CD8-positive, alpha-beta memory T cell (primary cell): ENCODE measurements at regions not wholly inside any gene's neighbourhood (a gene's known extent, or its start where the extent isn't known, plus 50 kb on each side); places are given as distances from the start of the nearest gene placed in this dataset.
"Not testable (repeated sequence)": the region's sequence is repeated elsewhere in the genome, so short reads cannot be mapped to it uniquely, and the experiment has no call there.

Experiments
- CTCF ChIA-PET: fragments of 350-600 bp; sonication (Branson Sonifier 250); formaldehyde crosslinking; loops from one replicate; lab custom pipeline; 2021; ENCODE audit warnings: antibody characterized with exemption; lab: Charles Lee
- POLR2A ChIA-PET: fragments of 350-600 bp; sonication (Branson Sonifier 250); formaldehyde crosslinking; loops from one replicate; lab custom pipeline; 2021; ENCODE audit warnings: antibody characterized with exemption; lab: Charles Lee
- DNase-seq, 5 donors: peaks; one replicate each; pipeline versions ENCODE4 v3.0.0 to v3.0.0-alpha.2; 2020 to 2022; ENCODE audit warnings: mixed read lengths in 1 of 5
- H3K27ac ChIP-seq: one replicate; pipeline ENCODE4 v1.7.0; 2013; ENCODE audit warnings: low read depth, mild to moderate bottlenecking, low read length, moderate library complexity
- H3K27me3 ChIP-seq: 2 replicates; pipeline ENCODE4 v1.7.0; 2013; ENCODE audit warnings: low read length, mild to moderate bottlenecking; ENCODE audit not compliant: insufficient read depth, poor library complexity, severe bottlenecking
- H3K36me3 ChIP-seq: 2 replicates; pipeline ENCODE4 v1.7.0; 2013; ENCODE audit warnings: mild to moderate bottlenecking, low read length, moderate library complexity; ENCODE audit not compliant: insufficient read depth
- H3K4me1 ChIP-seq: 2 replicates; pipeline ENCODE4 v1.7.0; 2013; ENCODE audit warnings: mild to moderate bottlenecking, low read length, moderate library complexity; ENCODE audit not compliant: insufficient read depth
- H3K4me3 ChIP-seq: 2 replicates; pipeline ENCODE4 v1.7.0; 2013; ENCODE audit warnings: mild to moderate bottlenecking, low read length
- H3K9me3 ChIP-seq: 2 replicates; pipeline ENCODE4 v1.7.0; 2013; ENCODE audit warnings: mild to moderate bottlenecking, low read length
- H3K27ac Mint-ChIP-seq, 8 donors: one replicate each; pipeline ENCODE4 v1.8.0; 2020 to 2021; ENCODE audit warnings: mixed read lengths in 8 of 8, mild to moderate bottlenecking in 6 of 8, inconsistent platforms in 3 of 8, moderate library complexity in 3 of 8
- H3K27me3 Mint-ChIP-seq, 2 donors: one replicate each; pipeline ENCODE4 v1.8.0; 2020 to 2021; ENCODE audit warnings: mixed read lengths in 2 of 2, mild to moderate bottlenecking in 1 of 2, moderate library complexity in 1 of 2
- H3K36me3 Mint-ChIP-seq, 3 donors: one replicate each; pipeline ENCODE4 v1.8.0; 2020 to 2021; ENCODE audit warnings: mixed read lengths in 3 of 3, inconsistent platforms in 1 of 3, mild to moderate bottlenecking in 1 of 3
- H3K4me1 Mint-ChIP-seq, 3 donors: one replicate each; pipeline ENCODE4 v1.8.0; 2020 to 2021; ENCODE audit warnings: mixed read lengths in 3 of 3, inconsistent platforms in 1 of 3, mild to moderate bottlenecking in 1 of 3
- H3K4me3 Mint-ChIP-seq, 7 donors: one replicate each; pipeline ENCODE4 v1.8.0; 2020 to 2021; ENCODE audit warnings: mixed read lengths in 7 of 7, mild to moderate bottlenecking in 6 of 7, moderate library complexity in 4 of 7, inconsistent platforms in 2 of 7
- H3K9me3 Mint-ChIP-seq, 5 donors: one replicate each; pipeline ENCODE4 v1.8.0; 2020 to 2022; ENCODE audit warnings: mixed read lengths in 5 of 5, mild to moderate bottlenecking in 3 of 5, moderate library complexity in 2 of 5, inconsistent platforms in 1 of 5

- H3K27me3 Mint-ChIP-seq, result no peaks in the 10 kb centered on the region
- CTCF ChIA-PET, result no interaction called here
Measured at GRCh38 chr7:124191713-124192112, 158.8 kb upstream of the TMEM229A start.

GRCh38 chr7:124191030-124191429 is 158.2 kb upstream of the TMEM229A start:
- H3K27ac Mint-ChIP-seq, result no peak overlapping the region

More at GRCh38 chr7:124191713-124192112, 158.8 kb upstream of the TMEM229A start:
- no peaks in the 10 kb centered on the region for H3K9me3 ChIP-seq
- Mint-ChIP-seq H3K36me3 (no peaks in the 10 kb centered on the region), H3K4me3 (no peak overlapping the region), H3K4me1 (no peaks in the 10 kb centered on the region), H3K9me3 (peaks cover 0 to 9% (median 6%) of the 10 kb centered on the region in 5 donors), H3K27ac (no peak overlapping the region)
- no peaks in the 10 kb centered on the region for H3K36me3 ChIP-seq
- DNase-seq, result no peak
- H3K4me1 ChIP-seq, result no peaks in the 10 kb centered on the region
- H3K27me3 ChIP-seq, result no peaks in the 10 kb centered on the region
- no peak overlapping the region for H3K27ac ChIP-seq
- POLR2A ChIA-PET, result no interaction called here
- no peak overlapping the region for H3K4me3 ChIP-seq

GRCh38 chr7:124188576-124188975 is 155.7 kb upstream of the TMEM229A start:
- Histone ChIP-seq H3K9me3 (no peaks in the 10 kb centered on the region), H3K27me3 (no peaks in the 10 kb centered on the region), H3K36me3 (no peaks in the 10 kb centered on the region), H3K27ac (no peak overlapping the region), H3K4me1 (no peaks in the 10 kb centered on the region), H3K4me3 (no peak overlapping the region)
- no peak overlapping the region for H3K4me3 Mint-ChIP-seq
- no peaks in the 10 kb centered on the region for H3K4me1 Mint-ChIP-seq
- DNase-seq, result no peak
- ChIA-PET POLR2A (no interaction called here), CTCF (no interaction called here)
- no peaks in the 10 kb centered on the region for H3K27me3 Mint-ChIP-seq
- H3K36me3 Mint-ChIP-seq, result no peaks in the 10 kb centered on the region
- H3K27ac Mint-ChIP-seq, result no peak overlapping the region
- peaks cover 0 to 9% (median 6%) of the 10 kb centered on the region in 5 donors for H3K9me3 Mint-ChIP-seq

More at GRCh38 chr7:124191030-124191429, 158.2 kb upstream of the TMEM229A start:
- Histone ChIP-seq H3K4me3 (no peak overlapping the region), H3K4me1 (no peaks in the 10 kb centered on the region), H3K27me3 (no peaks in the 10 kb centered on the region), H3K9me3 (no peaks in the 10 kb centered on the region), H3K36me3 (no peaks in the 10 kb centered on the region), H3K27ac (no peak overlapping the region)
- ChIA-PET POLR2A (no interaction called here), CTCF (no interaction called here)
- DNase-seq, result no peak
- Mint-ChIP-seq H3K4me1 (no peaks in the 10 kb centered on the region), H3K9me3 (peaks cover 0 to 9% (median 6%) of the 10 kb centered on the region in 5 donors), H3K4me3 (no peak overlapping the region), H3K36me3 (no peaks in the 10 kb centered on the region), H3K27me3 (no peaks in the 10 kb centered on the region)

- peaks cover 0 to 9% (median 6%) of the 10 kb centered on the region in 5 donors for H3K9me3 Mint-ChIP-seq
- H3K27me3 Mint-ChIP-seq, result no peaks in the 10 kb centered on the region
- H3K27ac Mint-ChIP-seq, result no peak overlapping the region
- CTCF ChIA-PET, result no interaction called here
- H3K4me3 Mint-ChIP-seq, result no peak overlapping the region
- Histone ChIP-seq H3K9me3 (no peaks in the 10 kb centered on the region), H3K27me3 (no peaks in the 10 kb centered on the region), H3K4me3 (no peak overlapping the region), H3K4me1 (no peaks in the 10 kb centered on the region), H3K27ac (no peak overlapping the region), H3K36me3 (no peaks in the 10 kb centered on the region)
- no peaks in the 10 kb centered on the region for H3K4me1 Mint-ChIP-seq
- POLR2A ChIA-PET, result no interaction called here
- H3K36me3 Mint-ChIP-seq, result no peaks in the 10 kb centered on the region
- no peak for DNase-seq
Measured at GRCh38 chr7:124187962-124188361, 155.1 kb upstream of the TMEM229A start.

GRCh38 chr7:124183649-124184048 is 150.8 kb upstream of the TMEM229A start:
- Histone ChIP-seq H3K9me3 (no peaks in the 10 kb centered on the region), H3K4me1 (no peaks in the 10 kb centered on the region), H3K27ac (no peak overlapping the region), H3K27me3 (no peaks in the 10 kb centered on the region), H3K4me3 (no peak overlapping the region), H3K36me3 (no peaks in the 10 kb centered on the region)
- no peak for DNase-seq
- Mint-ChIP-seq H3K4me3 (no peak overlapping the region), H3K9me3 (peaks cover 0 to 11% (median 5%) of the 10 kb centered on the region in 5 donors), H3K4me1 (no peaks in the 10 kb centered on the region), H3K27me3 (no peaks in the 10 kb centered on the region), H3K36me3 (no peaks in the 10 kb centered on the region), H3K27ac (no peak overlapping the region)
- ChIA-PET CTCF (no interaction called here), POLR2A (no interaction called here)

- DNase-seq, result no peak
- ChIA-PET CTCF (no interaction called here), POLR2A (no interaction called here)
- Mint-ChIP-seq H3K27me3 (no peaks in the 10 kb centered on the region), H3K36me3 (no peaks in the 10 kb centered on the region), H3K27ac (no peak overlapping the region), H3K4me3 (no peak overlapping the region), H3K4me1 (no peaks in the 10 kb centered on the region), H3K9me3 (peaks cover 2 to 14% (median 7%) of the 10 kb centered on the region in 5 donors)
- Histone ChIP-seq H3K9me3 (no peaks in the 10 kb centered on the region), H3K4me1 (no peaks in the 10 kb centered on the region), H3K27ac (no peak overlapping the region), H3K4me3 (no peak overlapping the region), H3K27me3 (no peaks in the 10 kb centered on the region), H3K36me3 (no peaks in the 10 kb centered on the region)
Measured at GRCh38 chr7:124179641-124180040, 146.8 kb upstream of the TMEM229A start.

- Mint-ChIP-seq H3K4me1 (no peaks in the 10 kb centered on the region), H3K9me3 (peaks cover 2 to 15% (median 9%) of the 10 kb centered on the region in 5 donors), H3K4me3 (no peak overlapping the region), H3K27ac (no peak overlapping the region), H3K36me3 (no peaks in the 10 kb centered on the region), H3K27me3 (no peaks in the 10 kb centered on the region)
- ChIA-PET POLR2A (no interaction called here), CTCF (no interaction called here)
- H3K36me3 ChIP-seq, result no peaks in the 10 kb centered on the region
- H3K4me3 ChIP-seq, result no peak overlapping the region
- H3K27ac ChIP-seq, result no peak overlapping the region
- no peaks in the 10 kb centered on the region for H3K27me3 ChIP-seq
- DNase-seq, result no peak
- no peaks in the 10 kb centered on the region for H3K4me1 ChIP-seq
- no peaks in the 10 kb centered on the region for H3K9me3 ChIP-seq
Measured at GRCh38 chr7:124177891-124178290, 145.0 kb upstream of the TMEM229A start.

GRCh38 chr7:124171812-124172211 is 138.9 kb upstream of the TMEM229A start:
- POLR2A ChIA-PET, H3K4me3 Mint-ChIP-seq, H3K36me3 Mint-ChIP-seq, H3K27ac Mint-ChIP-seq, H3K4me1 Mint-ChIP-seq, H3K27ac ChIP-seq, DNase-seq, H3K36me3 ChIP-seq, H3K4me1 ChIP-seq, H3K9me3 ChIP-seq, H3K27me3 ChIP-seq, H3K27me3 Mint-ChIP-seq, H3K4me3 ChIP-seq, CTCF ChIA-PET: not testable (repeated sequence)
- H3K9me3 Mint-ChIP-seq, result peaks cover 6 to 14% (median 7%) of the 10 kb centered on the region in 5 donors

- H3K9me3 Mint-ChIP-seq, result peaks cover 4 to 14% (median 6%) of the 10 kb centered on the region in 5 donors
- no peaks in the 10 kb centered on the region for H3K27me3 Mint-ChIP-seq
- H3K27ac ChIP-seq, result no peak overlapping the region
- H3K27ac Mint-ChIP-seq, result no peak overlapping the region
- H3K36me3 Mint-ChIP-seq, result no peaks in the 10 kb centered on the region
- no peaks in the 10 kb centered on the region for H3K9me3 ChIP-seq
- H3K27me3 ChIP-seq, result no peaks in the 10 kb centered on the region
- no peak for DNase-seq
- H3K4me1 ChIP-seq, result no peaks in the 10 kb centered on the region
- no peaks in the 10 kb centered on the region for H3K36me3 ChIP-seq
- no peak overlapping the region for H3K4me3 Mint-ChIP-seq
- no peaks in the 10 kb centered on the region for H3K4me1 Mint-ChIP-seq
- H3K4me3 ChIP-seq, result no peak overlapping the region
- CTCF ChIA-PET, result no interaction called here
- POLR2A ChIA-PET, result no interaction called here
Measured at GRCh38 chr7:124171068-124171467, 138.2 kb upstream of the TMEM229A start.
